ENCODE measurements at regions not wholly inside any gene's neighbourhood (a gene's known extent, or its start where the extent isn't known, plus 50 kb on each side); places are given as distances from the start of the nearest gene placed in this dataset.

GRCh38 chr6:155970472-155970871 is 514.8 kb upstream of the NOX3 start:
- no peak for DNase-seq

DNA sequence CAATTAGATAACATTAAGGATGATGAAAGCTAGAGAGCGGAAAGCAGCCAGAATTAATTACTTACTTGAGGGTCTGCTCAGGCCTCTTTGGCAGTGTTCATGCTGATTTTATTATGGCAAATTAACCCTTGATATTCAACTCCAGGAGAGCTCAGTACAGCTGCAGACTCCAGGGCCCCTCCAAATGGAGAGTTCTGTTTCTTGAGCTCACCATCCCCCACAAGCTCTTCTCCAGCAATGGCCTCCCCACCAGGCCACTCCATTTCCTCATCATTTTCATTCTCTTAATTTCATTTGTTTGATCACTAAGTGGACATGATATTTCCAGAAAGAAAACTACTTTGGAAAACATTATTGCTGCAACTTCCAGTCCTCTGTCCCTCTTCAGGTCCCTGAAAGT is 513.3 kb upstream of the NOX3 start:
- no peak for DNase-seq

- no peak for DNase-seq
Measured at GRCh38 chr6:155967322-155967721, 511.7 kb upstream of the NOX3 start.

DNA sequence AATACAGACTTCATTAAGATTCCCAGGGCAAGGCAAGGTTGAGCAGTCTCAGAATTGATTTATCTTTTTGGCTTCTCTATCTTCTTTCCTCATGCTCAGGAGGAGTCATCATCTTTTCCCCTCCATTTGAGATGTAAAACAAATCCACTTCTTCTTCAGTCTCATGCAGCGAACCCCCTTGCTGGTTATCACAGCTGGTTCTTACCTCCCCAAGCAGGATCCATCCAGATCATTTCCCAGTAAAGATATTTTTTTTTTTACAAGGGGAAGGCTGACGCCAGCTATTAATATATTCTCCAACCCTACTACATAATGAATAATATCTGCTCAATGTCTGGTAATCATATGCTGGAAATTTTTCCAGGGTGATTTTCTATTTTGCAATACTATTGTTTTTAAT is 508.9 kb upstream of the NOX3 start:
- no peak for DNase-seq

DNA sequence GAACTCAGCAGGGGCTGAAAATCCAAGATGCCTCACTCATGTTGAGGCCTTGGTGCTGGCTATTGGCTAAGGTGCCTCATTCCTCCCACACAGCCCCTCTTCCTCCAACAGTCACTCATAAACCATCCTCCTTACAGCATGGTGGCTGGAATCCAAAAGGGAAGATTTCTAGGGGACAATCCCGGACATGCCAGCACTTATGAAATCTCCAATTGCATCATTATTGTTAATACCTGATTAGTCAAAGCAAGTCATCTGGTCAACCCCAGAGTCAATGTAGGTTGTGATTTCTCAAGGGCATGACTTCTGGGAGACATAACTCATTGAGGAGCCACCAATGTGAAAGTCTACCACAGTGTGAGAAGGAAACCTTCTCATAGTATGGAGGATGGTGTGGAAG is 506.6 kb upstream of the NOX3 start:
- no peak for DNase-seq

GRCh38 chr6:155959898-155960495 is 504.4 kb upstream of the NOX3 start:
- DNase-seq, result no peak

- no peak for DNase-seq
Measured at GRCh38 chr6:155958550-155958949, 502.9 kb upstream of the NOX3 start.

DNA sequence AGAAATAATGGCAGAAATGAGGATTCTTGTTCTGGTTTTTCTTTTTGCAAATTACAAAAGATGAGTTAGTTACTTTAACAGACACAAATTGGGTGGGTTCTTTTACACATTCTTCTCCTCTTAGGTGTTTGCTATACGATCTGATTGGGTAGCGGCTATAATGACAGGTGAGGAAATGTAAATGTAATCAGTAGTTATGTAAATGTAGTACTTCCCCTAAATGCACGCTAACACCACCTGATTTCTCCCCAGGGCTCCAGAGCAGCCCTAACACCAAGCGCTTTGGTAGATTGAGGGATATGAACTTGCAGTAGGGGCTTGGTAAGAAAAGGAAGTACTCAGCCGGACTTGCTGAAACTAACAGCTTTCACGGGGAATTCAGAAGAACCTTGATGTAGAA is 499.4 kb upstream of the NOX3 start:
- DNase-seq, result no peak

- no peak for DNase-seq
Measured at GRCh38 chr6:155954149-155954548, 498.5 kb upstream of the NOX3 start.

GRCh38 chr6:155949256-155949655 is 493.6 kb upstream of the NOX3 start:
- DNase-seq, result no peak

DNA sequence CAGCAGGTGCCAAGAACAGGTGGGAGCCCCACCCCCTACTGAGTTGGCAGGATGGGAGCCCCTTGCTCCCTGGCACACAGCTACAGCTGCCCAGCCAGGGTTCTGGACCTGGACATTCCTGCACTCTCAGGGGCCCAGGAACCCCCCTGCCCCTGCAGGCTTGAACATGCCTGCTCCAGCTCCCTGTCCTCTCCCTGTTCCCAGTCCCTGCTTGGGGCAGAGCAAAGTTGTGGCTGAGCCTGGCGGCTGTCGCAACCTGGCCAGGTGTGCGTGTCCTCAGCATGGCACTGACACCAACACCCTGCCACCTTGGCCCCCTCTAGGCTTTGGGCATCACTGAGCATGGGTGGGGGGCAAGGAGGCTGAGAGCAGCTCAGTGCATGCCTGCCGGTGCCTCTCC is 491.2 kb upstream of the NOX3 start:
- no peak for DNase-seq

- no peak for DNase-seq
Measured at GRCh38 chr6:155943635-155944034, 488.0 kb upstream of the NOX3 start.

GRCh38 chr6:155939253-155939652 is 483.6 kb upstream of the NOX3 start:
- no peak for DNase-seq

DNA sequence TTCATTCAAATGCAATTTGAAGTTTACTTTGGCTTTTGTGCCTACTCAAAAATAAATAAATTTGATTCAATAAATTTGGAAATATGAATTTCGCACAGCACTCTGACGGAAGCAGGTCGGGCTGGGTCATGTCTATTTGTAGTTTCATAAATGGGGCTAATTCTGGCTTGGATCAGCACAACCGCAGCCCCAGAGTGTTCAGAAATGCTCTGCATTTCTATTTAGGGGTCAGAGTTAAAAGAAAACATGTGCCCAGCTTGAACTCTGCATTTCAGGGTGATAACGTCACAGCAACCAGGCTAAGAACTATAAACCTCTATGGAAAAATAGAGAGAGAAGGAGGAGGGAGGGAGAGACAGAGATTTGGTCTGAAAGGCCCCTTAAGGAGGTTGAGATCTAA is 480.9 kb upstream of the NOX3 start:
- no peak for DNase-seq

- no peak for DNase-seq
Measured at GRCh38 chr6:155936127-155936526, 480.5 kb upstream of the NOX3 start.

GRCh38 chr6:155916846-155917624 is 461.4 kb upstream of the NOX3 start:
- no peak for DNase-seq

DNA sequence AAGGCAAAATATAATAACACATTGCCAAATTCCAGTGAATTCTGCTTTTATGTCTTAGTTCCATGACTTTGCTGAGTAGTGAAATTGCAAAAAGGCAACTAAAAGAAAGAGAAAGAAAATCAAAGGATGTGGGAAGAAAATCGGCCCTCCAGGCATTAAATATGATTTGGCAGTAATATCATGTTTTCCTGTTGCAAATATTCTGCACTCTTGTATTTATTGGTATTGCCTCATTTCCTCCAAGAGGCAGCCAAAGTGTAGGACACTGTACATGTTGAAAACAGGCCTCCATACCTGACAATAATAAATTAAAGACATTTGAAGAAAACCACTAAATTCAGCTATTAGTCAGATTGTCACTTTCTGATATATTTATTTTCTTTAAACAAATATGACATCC is 460.0 kb upstream of the NOX3 start:
- no peak for DNase-seq

DNA sequence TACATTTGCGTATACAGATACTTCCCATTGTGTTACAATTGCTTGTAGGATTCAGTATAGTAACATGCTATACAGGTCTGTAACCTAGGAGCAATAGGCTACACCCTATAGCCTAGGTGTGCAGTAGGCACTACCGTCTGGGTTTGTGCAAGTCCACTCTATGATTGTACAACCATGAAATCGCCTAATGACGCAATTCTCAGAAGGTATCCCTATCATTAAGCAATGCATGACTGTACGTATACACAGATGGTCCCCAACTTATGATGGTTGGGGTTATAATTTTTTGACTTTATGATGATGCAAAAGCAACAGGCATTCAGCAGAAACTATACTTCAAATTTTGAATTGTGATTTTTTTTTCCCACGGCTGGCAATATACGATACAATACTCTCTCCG is 458.2 kb upstream of the NOX3 start:
- DNase-seq, result no peak

DNA sequence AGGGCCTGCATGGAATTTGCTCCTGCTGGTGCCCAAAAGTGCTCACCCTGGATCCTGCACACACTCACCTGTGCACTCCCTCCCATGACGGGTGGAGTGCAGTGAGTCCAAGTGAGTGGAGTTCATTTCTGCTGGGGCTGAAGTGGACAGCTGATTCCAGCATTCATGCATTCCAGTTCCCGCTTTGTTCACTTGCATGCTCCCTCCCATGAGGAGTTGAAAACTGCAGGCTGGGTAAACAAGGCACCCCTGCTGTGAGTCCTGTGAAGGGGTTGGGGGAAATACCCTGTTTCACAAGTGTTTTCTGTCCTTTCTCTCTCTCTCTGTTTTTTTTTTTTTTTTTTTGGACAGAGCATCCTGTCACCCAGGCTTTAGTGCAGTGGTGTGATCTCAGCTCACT is 454.1 kb upstream of the NOX3 start:
- no peak for DNase-seq

DNA sequence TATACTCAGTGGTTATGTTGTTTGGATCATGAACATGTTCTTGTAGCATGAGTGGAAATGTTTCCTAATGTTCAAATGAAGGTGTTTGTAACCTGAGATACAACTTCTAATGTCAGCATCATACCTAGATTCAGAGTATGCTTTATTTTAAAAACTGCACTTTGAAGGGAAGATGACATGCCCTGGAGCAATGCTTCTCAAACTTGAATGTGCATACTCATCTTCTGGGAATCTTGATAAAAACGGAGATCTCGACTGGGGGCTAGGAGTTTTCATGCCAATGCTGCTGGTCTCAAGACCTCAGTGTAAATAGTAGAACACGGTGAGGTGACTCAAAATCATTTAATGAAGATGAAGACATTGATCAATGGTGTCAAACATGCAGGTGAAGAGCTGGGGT is 440.0 kb upstream of the NOX3 start:
- DNase-seq, result no peak

GRCh38 chr6:155894758-155895157 is 439.1 kb upstream of the NOX3 start:
- no peak for DNase-seq

GRCh38 chr6:155894262-155894661 is 438.6 kb upstream of the NOX3 start:
- no peak for DNase-seq

DNA sequence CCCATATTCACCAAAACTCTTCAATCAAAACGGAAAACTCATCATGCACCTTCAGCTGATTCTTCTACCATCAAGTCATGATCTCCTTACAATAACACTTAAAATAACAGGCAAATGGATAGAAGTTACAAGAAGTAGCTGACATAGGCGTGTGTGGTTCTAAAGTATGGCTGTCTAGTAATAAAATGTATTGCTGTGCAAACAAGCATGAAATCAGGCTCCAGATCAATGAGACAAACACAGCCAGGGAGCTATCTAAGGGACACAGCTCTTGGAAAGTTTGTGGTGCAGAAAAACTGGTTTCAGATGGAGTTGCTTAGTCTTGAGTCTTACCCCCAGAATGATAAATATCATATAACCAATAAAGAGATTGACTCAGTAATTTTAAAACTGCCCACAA is 434.8 kb upstream of the NOX3 start:
- DNase-seq, result no peak

- DNase-seq, result no peak
Measured at GRCh38 chr6:155889410-155889809, 433.8 kb upstream of the NOX3 start.

DNA sequence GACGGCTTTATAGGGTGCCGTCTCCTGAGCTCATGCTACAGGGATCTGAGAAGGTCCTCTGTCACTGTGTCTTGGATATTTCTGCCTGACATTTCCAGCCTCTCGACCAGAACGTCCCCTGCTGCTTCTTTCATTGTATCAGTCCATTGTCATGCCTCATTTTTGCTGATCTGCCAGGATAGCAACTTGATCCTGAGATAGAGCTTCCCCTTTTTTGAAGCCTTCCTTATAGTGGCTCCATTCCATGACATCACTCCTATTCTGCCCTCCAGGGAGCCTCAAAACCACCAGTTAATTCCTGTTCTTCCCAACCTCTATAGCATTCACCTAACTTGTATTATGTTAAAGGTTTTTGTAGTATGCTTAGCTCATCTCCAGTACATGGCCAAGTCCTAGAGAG is 431.8 kb upstream of the NOX3 start:
- DNase-seq, result no peak
